HEK293T (cell line): ENCODE measurements at regions not wholly inside any gene's neighbourhood (a gene's known extent, or its start where the extent isn't known, plus 50 kb on each side); places are given as distances from the start of the nearest gene placed in this dataset.
"Not testable (repeated sequence)": the region's sequence is repeated elsewhere in the genome, so short reads cannot be mapped to it uniquely, and the experiment has no call there.

Experiments
- CTCF ChIA-PET: fragments of 350-600 bp; formaldehyde crosslinking; extraction: SDS; loops from one replicate; lab custom pipeline; 2021; ENCODE audit warnings: antibody characterized with exemption, inconsistent platforms; lab: Yijun Ruan, JAX
- POLR2A ChIA-PET: fragments of 350-600 bp; formaldehyde crosslinking; extraction: SDS; loops from one replicate; lab custom pipeline; 2020; ENCODE audit warnings: antibody characterized with exemption, inconsistent platforms; lab: Yijun Ruan, JAX
- DNase-seq: peaks from one replicate; pipeline ENCODE4 v3.0.0; 2012; ENCODE audit warnings: mixed read lengths; ENCODE audit errors: extremely low spot score
- ARNT ChIP-seq: fragments of 450-650 bp; IDR thresholded peaks from 2 replicates; pipeline ENCODE4 v1.6.1; 2017; ENCODE audit warnings: mild to moderate bottlenecking
- BHLHE40 ChIP-seq: fragments of 450-650 bp; IDR thresholded peaks from 2 replicates; pipeline ENCODE4 v1.6.1; 2016; ENCODE audit warnings: mild to moderate bottlenecking, moderate library complexity, borderline replicate concordance
- CTBP1 ChIP-seq: fragments of 450-650 bp; IDR thresholded peaks from 2 replicates; pipeline ENCODE4 v1.6.1; 2016; ENCODE audit warnings: borderline replicate concordance
- ELF4 ChIP-seq: fragments of 450-650 bp; IDR thresholded peaks from 2 replicates; pipeline ENCODE4 v1.6.1; 2017; ENCODE audit warnings: antibody characterized with exemption
- FOXA1 ChIP-seq: fragments of 450-650 bp; IDR thresholded peaks from 2 replicates; pipeline ENCODE4 v1.6.1; 2016; ENCODE audit warnings: mild to moderate bottlenecking
- FOXK2 ChIP-seq: fragments of 450-650 bp; IDR thresholded peaks from 2 replicates; pipeline ENCODE4 v1.6.1; 2016; ENCODE audit warnings: mild to moderate bottlenecking
- FOXM1 ChIP-seq: fragments of 450-650 bp; IDR thresholded peaks from 2 replicates; pipeline ENCODE4 v1.6.1; 2017; ENCODE audit warnings: mild to moderate bottlenecking, borderline replicate concordance
- HDGF ChIP-seq: fragments of 450-650 bp; IDR thresholded peaks from 2 replicates; pipeline ENCODE4 v1.6.1; 2017; ENCODE audit warnings: antibody characterized with exemption, borderline replicate concordance
- L3MBTL2 ChIP-seq: fragments of 450-650 bp; conservative IDR thresholded peaks from 2 replicates; pipeline ENCODE4 v1.6.1; 2016; ENCODE audit warnings: mild to moderate bottlenecking
- LEF1 ChIP-seq: fragments of 450-650 bp; IDR thresholded peaks from 2 replicates; pipeline ENCODE4 v1.6.1; 2017; ENCODE audit warnings: mild to moderate bottlenecking, borderline replicate concordance
- NFRKB ChIP-seq: fragments of 450-650 bp; IDR thresholded peaks from 2 replicates; pipeline ENCODE4 v1.6.1; 2016; ENCODE audit warnings: mild to moderate bottlenecking, moderate library complexity
- PKNOX1 ChIP-seq: fragments of 450-650 bp; IDR thresholded peaks from 2 replicates; pipeline ENCODE4 v1.6.1; 2016
- SP1 ChIP-seq: fragments of 450-650 bp; IDR thresholded peaks from 2 replicates; pipeline ENCODE4 v1.6.1; 2017
- SUZ12 ChIP-seq: fragments of 450-650 bp; IDR thresholded peaks from 2 replicates; pipeline ENCODE4 v1.6.1; 2016; ENCODE audit warnings: mild to moderate bottlenecking
- TARDBP ChIP-seq: fragments of 450-650 bp; IDR thresholded peaks from 2 replicates; pipeline ENCODE4 v1.6.1; 2016
- ZNF384 ChIP-seq: fragments of 450-650 bp; IDR thresholded peaks from 2 replicates; pipeline ENCODE4 v1.6.1; 2016

- DNase-seq = no peak
- CTCF ChIA-PET = no interaction called here
- POLR2A ChIA-PET = no interaction called here
- TF ChIP-seq CTBP1 (no peak), NFRKB (no peak), FOXM1 (no peak), BHLHE40 (no peak), TARDBP (no peak), LEF1 (no peak)
These were observed 140.2 kb downstream of the CEP120 start for GRCh38 chr5:123283031-123283430.

GRCh38 chr5:123282444-123282843 lies 140.8 kb downstream of the CEP120 start:
- DNase-seq = no peak
- TF ChIP-seq FOXA1 (no peak), PKNOX1 (no peak)
- POLR2A ChIA-PET = interaction anchor here (0.7 kb wide), 1 partner anchor 8 kb away, joined by 3 read pairs; no protein-coding TSS in a partner anchor
- CTCF ChIA-PET = no interaction called here

- DNase-seq, POLR2A ChIA-PET: not testable (repeated sequence)
- CTCF ChIA-PET = interaction anchor here (0.6 kb wide), 1 partner anchor 162 kb away, joined by 3 read pairs; no protein-coding TSS in a partner anchor
These were observed 142.3 kb downstream of the CEP120 start for GRCh38 chr5:123280854-123281253.

- no peak for DNase-seq
- ChIA-PET CTCF (no interaction called here), POLR2A (no interaction called here)
- no peak for TF ChIP-seq HDGF
- no peak for TF ChIP-seq NFRKB
- TF ChIP-seq SUZ12 = no peak
- TF ChIP-seq PKNOX1 = no peak
- no peak for TF ChIP-seq L3MBTL2
- no peak for TF ChIP-seq LEF1
- TF ChIP-seq ARNT = no peak
- no peak for TF ChIP-seq FOXM1
- no peak for TF ChIP-seq FOXA1
- no peak for TF ChIP-seq ELF4
These were observed 144.1 kb downstream of the CEP120 start for GRCh38 chr5:123279136-123279535.

GRCh38 chr5:123278284-123278683 lies 144.9 kb downstream of the CEP120 start:
- DNase-seq = no peak
- POLR2A ChIA-PET = no interaction called here
- CTCF ChIA-PET = no interaction called here
- no peak for TF ChIP-seq FOXM1
- TF ChIP-seq ZNF384 = no peak
- TF ChIP-seq SP1 = no peak
- no peak for TF ChIP-seq BHLHE40
- TF ChIP-seq HDGF = no peak
- no peak for TF ChIP-seq L3MBTL2
- no peak for TF ChIP-seq SUZ12
- TF ChIP-seq LEF1 = no peak
- no peak for TF ChIP-seq NFRKB

GRCh38 chr5:123273984-123274383 lies 149.2 kb downstream of the CEP120 start:
- DNase-seq = no peak
- ChIA-PET POLR2A (interaction anchor here (0.5 kb wide), 1 partner anchor 8 kb away, joined by 3 read pairs; no protein-coding TSS in a partner anchor), CTCF (interaction anchor here (0.9 kb wide), 1 partner anchor 10 kb away, joined by 3 read pairs; no protein-coding TSS in a partner anchor)
- no peak for TF ChIP-seq ZNF384
- no peak for TF ChIP-seq HDGF
- no peak for TF ChIP-seq ARNT
- no peak for TF ChIP-seq L3MBTL2
- no peak for TF ChIP-seq ELF4
- TF ChIP-seq TARDBP = no peak
- TF ChIP-seq FOXA1 = no peak
- no peak for TF ChIP-seq PKNOX1
- TF ChIP-seq FOXM1 = no peak
- TF ChIP-seq BHLHE40 = no peak
- no peak for TF ChIP-seq FOXK2
- TF ChIP-seq NFRKB = no peak
- TF ChIP-seq CTBP1 = no peak

- no peak for DNase-seq
- CTCF ChIA-PET = no interaction called here
- POLR2A ChIA-PET = no interaction called here
- TF ChIP-seq FOXK2 (no peak), SP1 (no peak), L3MBTL2 (no peak), ZNF384 (no peak), ARNT (no peak), PKNOX1 (no peak), TARDBP (no peak), SUZ12 (no peak), FOXM1 (no peak), CTBP1 (no peak)
These were observed 150.1 kb downstream of the CEP120 start for GRCh38 chr5:123273095-123273494.
